NCI-H2171 (cell line): ENCODE measurements at regions not wholly inside any gene's neighbourhood (a gene's known extent, or its start where the extent isn't known, plus 50 kb on each side); places are given as distances from the start of the nearest gene placed in this dataset.

ENCODE experiments used
- DNase-seq: peaks from one replicate; lab custom pipeline; 2025; lab: John Stamatoyannopoulos, UW

- DNase-seq = no peak
Measured at GRCh38 chr16:56090076-56090475, 101.2 kb upstream of the GNAO1 start.

- no peak for DNase-seq
Measured at GRCh38 chr16:56087626-56088025, 103.7 kb upstream of the GNAO1 start.

GRCh38 chr16:56081371-56081770 is 109.9 kb upstream of the GNAO1 start:
- no peak for DNase-seq

GRCh38 chr16:56075732-56076388 is 115.4 kb upstream of the GNAO1 start:
- DNase-seq = peak; percentile 82

GRCh38 chr16:56073508-56073907 is 117.8 kb upstream of the GNAO1 start:
- no peak for DNase-seq

GRCh38 chr16:56072096-56072495 is 119.2 kb upstream of the GNAO1 start:
- DNase-seq = no peak

- DNase-seq = no peak
Measured at GRCh38 chr16:56068816-56069215, 122.5 kb upstream of the GNAO1 start.

GRCh38 chr16:56068314-56068713 is 123.0 kb upstream of the GNAO1 start:
- no peak for DNase-seq

GRCh38 chr16:56067406-56067805 is 123.9 kb upstream of the GNAO1 start:
- DNase-seq = no peak

- DNase-seq = no peak
Measured at GRCh38 chr16:56066617-56067016, 124.7 kb upstream of the GNAO1 start.

GRCh38 chr16:56063111-56063510 is 128.2 kb upstream of the GNAO1 start:
- DNase-seq = no peak

- no peak for DNase-seq
Measured at GRCh38 chr16:56057151-56057550, 134.1 kb upstream of the GNAO1 start.

GRCh38 chr16:56050916-56051315 is 140.4 kb upstream of the GNAO1 start:
- DNase-seq = no peak

GRCh38 chr16:56048425-56049105 is 142.7 kb upstream of the GNAO1 start:
- no peak for DNase-seq

- DNase-seq = no peak
Measured at GRCh38 chr16:56047307-56048234, 143.7 kb upstream of the GNAO1 start.

GRCh38 chr16:56042416-56042815 is 148.9 kb upstream of the GNAO1 start:
- DNase-seq = no peak

- peak; percentile 28 for DNase-seq
Measured at GRCh38 chr16:56041556-56042140, 149.6 kb upstream of the GNAO1 start.

GRCh38 chr16:56038564-56039098 is 152.7 kb upstream of the GNAO1 start:
- DNase-seq = no peak

- DNase-seq = no peak
Measured at GRCh38 chr16:56032072-56032471, 156.9 kb upstream of the CES5A start.

- DNase-seq = no peak
Measured at GRCh38 chr16:56029026-56029425, 153.9 kb upstream of the CES5A start.

- no peak for DNase-seq
Measured at GRCh38 chr16:56022818-56023217, 147.6 kb upstream of the CES5A start.

GRCh38 chr16:56019274-56019673 is 144.1 kb upstream of the CES5A start:
- peak; percentile 85 for DNase-seq
